ENCODE measurements at regions not wholly inside any gene's neighbourhood (a gene's known extent, or its start where the extent isn't known, plus 50 kb on each side); places are given as distances from the start of the nearest gene placed in this dataset.

GRCh38 chr4:112952313-112952700 is 97.1 kb upstream of the ANK2 start:
- in situ Hi-C loops (cut with MboI): no loop called here
- no TSS peak for BruUV-seq (replicated peaks)
- Histone ChIP-seq H3K36me3 (ENCODE audit: control insufficient read depth, insufficient read depth, low read length) (no peaks in the 10 kb centered on the region), H3K9me3 (replicated peaks; ENCODE audit: control insufficient read depth, insufficient read depth, low read depth, low read length) (no peaks in the 10 kb centered on the region), H2AFZ (ENCODE audit: low read depth, low read length) (no peak overlapping the region), H3K27me3 (ENCODE audit: control insufficient read depth in 2 of 2, insufficient read depth in 2 of 2, low read length in 2 of 2) (no peaks in the 10 kb centered on the region), H4K20me1 (replicated peaks; ENCODE audit: control insufficient read depth, insufficient read depth, low read length) (no peaks in the 10 kb centered on the region), H3K27ac (ENCODE audit: extremely low read depth, low read depth, low read length) (no peak overlapping the region), H3K4me2 (ENCODE audit: insufficient read depth, low read length) (no peak overlapping the region), H3K9ac (ENCODE audit: insufficient read depth in 1 of 2, low read depth in 2 of 2, low read length in 2 of 2) (no peak overlapping the region), H3K4me3 (no peak overlapping the region), H3K79me2 (ENCODE audit: control insufficient read depth, insufficient read depth, low read length) (no peaks in the 10 kb centered on the region), H3K4me1 (replicated peaks in 1 of 2; ENCODE audit: control insufficient read depth in 2 of 2, insufficient read depth in 2 of 2, low read length in 2 of 2) (no peaks in the 10 kb centered on the region), H3K9me1 (ENCODE audit: control insufficient read depth, insufficient read depth, low read length) (no peaks in the 10 kb centered on the region)
- intact Hi-C loops (cut with micrococcal nuclease): no loop called here
- no peak for ATAC-seq
- TF ChIP-seq ZNF512 (tag; IDR thresholded peaks at IDR 0.05): no peak
- no peak for TF ChIP-seq KDM5B (IDR thresholded peaks at IDR 0.05; ENCODE audit: insufficient replicate concordance, low read depth, low read length)
- no peak for TF ChIP-seq HCFC1 (IDR thresholded peaks at IDR 0.05; ENCODE audit: low read depth, low read length)
- TF ChIP-seq ZFPM2 (CRISPR knock-in tag; IDR thresholded peaks at IDR 0.05): no peak
- TF ChIP-seq GTF2A2 (tag; IDR thresholded peaks at IDR 0.05): no peak
- no peak for TF ChIP-seq RBM39 (optimal IDR thresholded peaks at IDR 0.05; ENCODE audit: low read depth, low read length)
- no peak for TF ChIP-seq ZNF584 (CRISPR knock-in tag; IDR thresholded peaks at IDR 0.05; ENCODE audit: low read depth)
- no peak for TF ChIP-seq SNAPC5 (CRISPR knock-in tag; IDR thresholded peaks at IDR 0.05)
- no peak for TF ChIP-seq GATAD2A (IDR thresholded peaks at IDR 0.05)
- TF ChIP-seq ZBTB11 (CRISPR knock-in tag; IDR thresholded peaks at IDR 0.05): no peak
- TF ChIP-seq ZSCAN29 (IDR thresholded peaks at IDR 0.05): no peak
- ChIA-PET POLR2A (no interaction called here), CTCF (ENCODE audit: low intra/inter-chr PET ratio) (no interaction called here)
- no peak for FAIRE-seq
- 0% methylated on average over 1 of the region's 1 CpG for WGBS (ENCODE audit: insufficient coverage, low coverage, missing lambda C conversion rate)
- DNase-seq (ENCODE audit: extremely low read depth in 1 of 4, low spot score in 3 of 4): no peak
